Panc1 (cell line): ENCODE measurements at regions not wholly inside any gene's neighbourhood (a gene's known extent, or its start where the extent isn't known, plus 50 kb on each side); places are given as distances from the start of the nearest gene placed in this dataset.

Experiments
- ATAC-seq: fragments of 200-7000 bp; cut with Tn5 transposase; 2 replicates; pipeline ENCODE4 v1.9.1; 2020; ENCODE audit warnings: mild to moderate bottlenecking, moderate library complexity
- BruUV-seq: library from RNA; stranded (reverse); fragments of 400-500 nt; replicated peaks from 2 replicates; lab custom pipeline; 2021; lab: Mats Ljungman, UMichigan
- CTCF ChIA-PET: fragments of 300-600 bp; sonication (Branson Sonifier 250); formaldehyde crosslinking; loops from one replicate; lab custom pipeline; 2022; ENCODE audit warnings: antibody characterized with exemption; lab: Charles Lee
- POLR2A ChIA-PET: fragments of 300-600 bp; sonication (Branson Sonifier 250); formaldehyde crosslinking; loops from one replicate; lab custom pipeline; 2022; ENCODE audit warnings: antibody characterized with exemption; lab: Charles Lee
- DNase-seq: peaks from one replicate; pipeline ENCODE4 v3.0.0-alpha.2; 2010; ENCODE audit warnings: low read depth, low spot score
- H3K27ac ChIP-seq: 2 replicates; pipeline ENCODE4 v1.5.1; 2011; ENCODE audit warnings: mild to moderate bottlenecking, low read length, inconsistent platforms
- H3K27me3 ChIP-seq: fragments of 200-500 bp; sonication (Bioruptor generic); 2 replicates; pipeline ENCODE4 v1.6.0; 2014; ENCODE audit warnings: low read length, inconsistent platforms; ENCODE audit not compliant: control insufficient read depth, insufficient read depth
- H3K36me3 ChIP-seq: fragments of 200-500 bp; sonication (Bioruptor generic); 2 replicates; pipeline ENCODE4 v1.5.1; 2014; ENCODE audit warnings: inconsistent platforms, mild to moderate bottlenecking, low read length, moderate library complexity; ENCODE audit not compliant: control insufficient read depth, insufficient read depth
- H3K4me1 ChIP-seq: 2 replicates; pipeline ENCODE4 v1.5.1; 2011; ENCODE audit warnings: inconsistent platforms, mild to moderate bottlenecking, low read length, moderate library complexity; ENCODE audit not compliant: control insufficient read depth, insufficient read depth
- H3K4me3 ChIP-seq, 2 experiments: 2 replicates each; pipeline ENCODE4 v1.5.1; 2011 to 2012; ENCODE audit warnings: low read depth in 2 of 2, low read length in 2 of 2, mild to moderate bottlenecking in 2 of 2, inconsistent platforms in 1 of 2, moderate library complexity in 1 of 2
- H3K9me3 ChIP-seq: fragments of 200-500 bp; sonication (Bioruptor generic); 2 replicates; pipeline ENCODE4 v1.5.1; 2014; ENCODE audit warnings: low read depth, mild to moderate bottlenecking, inconsistent platforms, low read length, moderate library complexity; ENCODE audit not compliant: control insufficient read depth, insufficient read depth
- POLR2AphosphoS5 ChIP-seq: IDR thresholded peaks from 2 replicates; pipeline ENCODE4 v1.6.1; 2012; ENCODE audit warnings: mild to moderate bottlenecking, low read depth, low read length, moderate library complexity
- REST ChIP-seq, 2 experiments: IDR thresholded peaks; 2 replicates each; pipeline ENCODE4 v1.6.1; 2011 to 2012; ENCODE audit warnings: low read depth in 2 of 2, control low read depth in 1 of 2, low read length in 1 of 2, mild to moderate bottlenecking in 1 of 2, moderate library complexity in 1 of 2; ENCODE audit not compliant: insufficient read depth in 1 of 2
- SIN3A ChIP-seq: IDR thresholded peaks from 2 replicates; pipeline ENCODE4 v1.6.1; 2012; ENCODE audit warnings: low read depth, mild to moderate bottlenecking, low read length, moderate library complexity, borderline replicate concordance; ENCODE audit not compliant: insufficient read depth
- TCF7L2 ChIP-seq: IDR thresholded peaks from 2 replicates; pipeline ENCODE4 v1.6.1; 2011; ENCODE audit warnings: mild to moderate bottlenecking, low read depth, low read length, inconsistent platforms
- in situ Hi-C: cut with HindIII; loops from 2 replicates; pipeline ENCODE4 v1.10.0; 2016; ENCODE audit warnings: low sequenced_read_pairs, low pct_unique_long_range_greater_than_20kb
- intact Hi-C: fragments of 100-400 bp; cut with micrococcal nuclease; formaldehyde crosslinking; loops from one replicate; pipeline ENCODE4 v1.10.0; 2022; ENCODE audit not compliant: unreplicated experiment
- TF ChIP-seq, protein P1 (sequence below): fragments of 450-650 bp; IDR thresholded peaks from 2 replicates; pipeline ENCODE4 v1.5.1; 2017; ENCODE audit warnings: mild to moderate bottlenecking

DNA sequence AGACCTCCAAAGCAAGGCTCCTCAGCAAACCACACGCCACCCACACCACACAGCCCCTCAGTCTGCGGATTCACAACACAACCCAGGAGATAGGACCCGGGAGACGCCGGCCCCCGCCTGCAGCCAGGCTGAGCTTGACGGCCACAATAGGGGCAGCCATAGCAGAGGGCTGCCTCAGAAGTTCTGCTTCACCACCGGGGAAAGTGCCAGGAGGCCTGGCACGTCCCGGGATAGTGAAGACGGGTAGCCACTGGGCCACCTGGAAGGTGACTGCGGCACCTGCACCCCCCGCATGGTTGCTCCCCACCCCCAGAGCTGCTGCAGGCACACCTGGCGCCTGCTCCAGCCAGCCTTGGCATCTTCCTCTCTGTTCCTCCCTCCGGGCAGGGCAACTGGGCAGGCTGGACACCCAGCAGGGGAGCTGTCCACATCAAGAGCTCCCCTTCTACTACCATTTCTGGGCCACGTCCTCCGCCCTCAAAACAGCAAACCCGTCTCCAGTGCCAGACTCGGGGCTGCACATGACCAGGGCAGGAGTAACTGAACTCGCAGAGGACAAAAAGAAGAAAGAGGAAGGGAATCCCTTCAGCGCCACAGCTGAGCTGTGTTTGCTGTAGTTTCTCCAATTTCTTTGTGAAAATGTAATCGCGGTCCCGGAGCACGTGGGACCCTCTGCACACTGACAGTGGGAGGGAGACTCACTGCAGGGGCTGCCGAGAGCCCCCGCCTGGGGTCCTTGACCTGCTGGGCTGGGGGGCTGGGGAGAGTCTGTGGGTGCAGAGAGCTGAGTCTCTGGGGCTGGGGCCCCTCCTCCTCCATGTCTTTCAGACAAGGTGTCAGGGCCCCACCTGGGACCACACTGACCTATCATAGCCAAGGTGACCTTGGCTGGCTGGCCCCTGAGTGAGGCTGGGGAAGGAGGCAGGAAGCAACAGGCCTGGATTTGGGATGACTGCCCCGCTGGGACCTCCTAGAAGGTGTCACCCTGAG lies 74.2 kb upstream of the C14orf180 start:
- CTCF ChIA-PET: no interaction called here
- POLR2A ChIA-PET: no interaction called here
- no peaks in the 10 kb centered on the region for H3K27me3 ChIP-seq
- H3K4me1 ChIP-seq: no peaks in the 10 kb centered on the region
- no peak for DNase-seq
- no peak overlapping the region for H3K27ac ChIP-seq
- intact Hi-C loops (no loop called here), in situ Hi-C loops (no loop called here)
- TF ChIP-seq REST (IDR thresholded peaks at IDR 0.05; ENCODE audit: insufficient read depth in 1 of 2, low read depth in 2 of 2, low read length in 1 of 2) (no peak), POLR2AphosphoS5 (no peak), TCF7L2 (no peak), SIN3A (no peak)
- TF ChIP-seq, protein P1, sequence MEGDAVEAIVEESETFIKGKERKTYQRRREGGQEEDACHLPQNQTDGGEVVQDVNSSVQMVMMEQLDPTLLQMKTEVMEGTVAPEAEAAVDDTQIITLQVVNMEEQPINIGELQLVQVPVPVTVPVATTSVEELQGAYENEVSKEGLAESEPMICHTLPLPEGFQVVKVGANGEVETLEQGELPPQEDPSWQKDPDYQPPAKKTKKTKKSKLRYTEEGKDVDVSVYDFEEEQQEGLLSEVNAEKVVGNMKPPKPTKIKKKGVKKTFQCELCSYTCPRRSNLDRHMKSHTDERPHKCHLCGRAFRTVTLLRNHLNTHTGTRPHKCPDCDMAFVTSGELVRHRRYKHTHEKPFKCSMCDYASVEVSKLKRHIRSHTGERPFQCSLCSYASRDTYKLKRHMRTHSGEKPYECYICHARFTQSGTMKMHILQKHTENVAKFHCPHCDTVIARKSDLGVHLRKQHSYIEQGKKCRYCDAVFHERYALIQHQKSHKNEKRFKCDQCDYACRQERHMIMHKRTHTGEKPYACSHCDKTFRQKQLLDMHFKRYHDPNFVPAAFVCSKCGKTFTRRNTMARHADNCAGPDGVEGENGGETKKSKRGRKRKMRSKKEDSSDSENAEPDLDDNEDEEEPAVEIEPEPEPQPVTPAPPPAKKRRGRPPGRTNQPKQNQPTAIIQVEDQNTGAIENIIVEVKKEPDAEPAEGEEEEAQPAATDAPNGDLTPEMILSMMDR: no peak
- no TSS peak for BruUV-seq
- no peak for ATAC-seq
- no peaks in the 10 kb centered on the region for H3K9me3 ChIP-seq
- H3K4me3 ChIP-seq: no peak overlapping the region
- no peaks in the 10 kb centered on the region for H3K36me3 ChIP-seq

- Histone ChIP-seq H3K27me3 (no peaks in the 10 kb centered on the region), H3K9me3 (no peaks in the 10 kb centered on the region), H3K27ac (no peak overlapping the region), H3K4me3 (no peak overlapping the region), H3K4me1 (no peaks in the 10 kb centered on the region), H3K36me3 (no peaks in the 10 kb centered on the region)
- intact Hi-C loops (no loop called here), in situ Hi-C loops (no loop called here)
- TF ChIP-seq, protein P1: no peak
- TF ChIP-seq TCF7L2 (no peak), SIN3A (no peak), REST (IDR thresholded peaks at IDR 0.05; ENCODE audit: insufficient read depth in 1 of 2, low read depth in 2 of 2, low read length in 1 of 2) (no peak), POLR2AphosphoS5 (no peak)
- no peak for DNase-seq
- ChIA-PET CTCF (no interaction called here), POLR2A (no interaction called here)
- BruUV-seq: no TSS peak
- ATAC-seq: no peak
These were observed 72.9 kb upstream of the C14orf180 start for GRCh38 chr14:104506461-104507253.
